ENCODE measurements at regions not wholly inside any gene's neighbourhood (a gene's known extent, or its start where the extent isn't known, plus 50 kb on each side); places are given as distances from the start of the nearest gene placed in this dataset.

GRCh38 chr20:22341508-22341907 is 242.9 kb downstream of the FOXA2 start:
- no peak for TF ChIP-seq CTCF (IDR thresholded peaks at IDR 0.05)
- H3K4me3 ChIP-seq, result no peak overlapping the region
- no peak for DNase-seq
- H3K27me3 ChIP-seq, result peaks cover 0 to 7% of the 10 kb centered on the region in 2 donors
- no peaks in the 10 kb centered on the region for H3K9me3 ChIP-seq
- no peak overlapping the region for H3K27ac ChIP-seq
- peaks cover 0 to 6% (median 0%) of the 10 kb centered on the region in 4 donors for H3K4me1 ChIP-seq
- no peaks in the 10 kb centered on the region for H3K36me3 ChIP-seq
- intact Hi-C loops (cut with DNase I; ENCODE audit: low total_unique reads), result no loop called here

GRCh38 chr20:22339946-22340345 is 244.4 kb downstream of the FOXA2 start:
- no peak for TF ChIP-seq CTCF (IDR thresholded peaks at IDR 0.05)
- H3K9me3 ChIP-seq, result no peaks in the 10 kb centered on the region
- no peak overlapping the region for H3K4me3 ChIP-seq
- peaks cover 0 to 6% (median 0%) of the 10 kb centered on the region in 4 donors for H3K4me1 ChIP-seq
- DNase-seq, result no peak
- H3K27ac ChIP-seq, result no peak overlapping the region
- intact Hi-C loops (cut with DNase I; ENCODE audit: low total_unique reads), result no loop called here
- no peaks in the 10 kb centered on the region for H3K36me3 ChIP-seq
- peaks cover 0 to 18% of the 10 kb centered on the region in 2 donors for H3K27me3 ChIP-seq

- Histone ChIP-seq H3K9me3 (no peaks in the 10 kb centered on the region), H3K36me3 (no peaks in the 10 kb centered on the region), H3K4me3 (no peak overlapping the region), H3K4me1 (peaks cover 0 to 6% (median 0%) of the 10 kb centered on the region in 4 donors), H3K27ac (no peak overlapping the region), H3K27me3 (peaks cover 0 to 19% of the 10 kb centered on the region in 2 donors)
- intact Hi-C loops (cut with DNase I; ENCODE audit: low total_unique reads), result no loop called here
- peak; percentile 73 to 80 for TF ChIP-seq CTCF (IDR thresholded peaks at IDR 0.05)
- no peak for DNase-seq
These were observed 245.1 kb downstream of the FOXA2 start for GRCh38 chr20:22339091-22339881.

GRCh38 chr20:22338140-22338708 is 246.1 kb downstream of the FOXA2 start:
- TF ChIP-seq CTCF (IDR thresholded peaks at IDR 0.05), result no peak
- intact Hi-C loops (cut with DNase I; ENCODE audit: low total_unique reads), result no loop called here
- DNase-seq, result no peak

GRCh38 chr20:22335210-22335609 is 249.2 kb downstream of the FOXA2 start:
- no peaks in the 10 kb centered on the region for H3K36me3 ChIP-seq
- no peak overlapping the region for H3K4me3 ChIP-seq
- no peak for TF ChIP-seq CTCF (IDR thresholded peaks at IDR 0.05)
- intact Hi-C loops (cut with DNase I; ENCODE audit: low total_unique reads), result no loop called here
- no peaks in the 10 kb centered on the region for H3K9me3 ChIP-seq
- H3K27ac ChIP-seq, result no peak overlapping the region
- DNase-seq, result no peak
- H3K27me3 ChIP-seq, result peaks cover 0 to 42% of the 10 kb centered on the region in 2 donors
- H3K4me1 ChIP-seq, result peaks cover 0 to 6% (median 0%) of the 10 kb centered on the region in 4 donors

More at GRCh38 chr20:22338140-22338708, 246.1 kb downstream of the FOXA2 start:
- peaks cover 0 to 6% (median 0%) of the 10 kb centered on the region in 4 donors for H3K4me1 ChIP-seq
- no peak overlapping the region for H3K4me3 ChIP-seq
- H3K27ac ChIP-seq, result no peak overlapping the region
- no peaks in the 10 kb centered on the region for H3K36me3 ChIP-seq
- H3K9me3 ChIP-seq, result no peaks in the 10 kb centered on the region
- H3K27me3 ChIP-seq, result peaks cover 0 to 19% of the 10 kb centered on the region in 2 donors
